HCT116 (cell line): ENCODE measurements at regions not wholly inside any gene's neighbourhood (a gene's known extent, or its start where the extent isn't known, plus 50 kb on each side); places are given as distances from the start of the nearest gene placed in this dataset.

Experiments
- ATAC-seq: fragments of 200-7000 bp; cut with Tn5 transposase; 2 replicates; pipeline ENCODE4 v1.9.1; 2020; ENCODE audit warnings: mild to moderate bottlenecking, moderate library complexity
- BruUV-seq: library from RNA; stranded (reverse); fragments of 400-500 nt; replicated peaks from 2 replicates; lab custom pipeline; 2021; lab: Mats Ljungman, UMichigan
- CTCF ChIA-PET: fragments of 300-600 bp; sonication (Branson Sonifier 250); formaldehyde crosslinking; loops from one replicate; lab custom pipeline; 2021; ENCODE audit warnings: antibody characterized with exemption; lab: Charles Lee
- POLR2A ChIA-PET: fragments of 300-600, 350-600 bp; sonication (Branson Sonifier 250); formaldehyde crosslinking; loops from one replicate; lab custom pipeline; 2021; ENCODE audit warnings: antibody characterized with exemption; lab: Charles Lee
- RAD21 ChIA-PET, 2 experiments: fragments of 300-600 bp; sonication (Branson Sonifier 250); formaldehyde crosslinking; loops; one replicate each; lab custom pipeline; 2023; ENCODE audit warnings: low total read pairs in 2 of 2; ENCODE audit not compliant: uncharacterized antibody in 2 of 2, unreplicated experiment in 2 of 2, low non-redundant PET in 1 of 2; lab: Charles Lee
- DNase-seq: peaks from one replicate; pipeline ENCODE4 v3.0.0-alpha.2; 2010; ENCODE audit warnings: low read depth, low spot score
- H2AFZ ChIP-seq: fragments of 200-600 bp; shearing (Covaris generic), sonication (generic); 2 replicates; pipeline ENCODE4 v1.6.1; 2017; ENCODE audit warnings: low read depth, mixed run types, mixed read lengths, antibody characterized with exemption, low read length; ENCODE audit not compliant: poor library complexity, severe bottlenecking
- H3K27ac ChIP-seq: 2 replicates; pipeline ENCODE4 v1.5.1; 2012; ENCODE audit warnings: low read depth, low read length
- H3K27me3 ChIP-seq: fragments of 200-600 bp; sonication (generic); 2 replicates; pipeline ENCODE4 v1.6.1; 2016; ENCODE audit warnings: mixed run types, low read length, mixed read lengths; ENCODE audit not compliant: insufficient read depth
- H3K36me3 ChIP-seq, 2 experiments: fragments of 200-500 bp in 1 of 2; fragments of 200-600 bp in 1 of 2; sonication (Bioruptor generic) in 1 of 2; sonication (generic) in 1 of 2; 2 replicates each; pipeline versions ENCODE4 v1.5.1 to v1.6.1; 2014 to 2016; ENCODE audit warnings: low read length in 2 of 2, inconsistent platforms in 1 of 2, mixed read lengths in 1 of 2, mixed run types in 1 of 2; ENCODE audit not compliant: insufficient read depth in 2 of 2, control insufficient read depth in 1 of 2
- H3K4me1 ChIP-seq, 2 experiments: fragments of 200-600 bp in 1 of 2; sonication (generic) in 1 of 2; 2 replicates each; pipeline versions ENCODE4 v1.5.1 to v1.6.1; 2012 to 2017; ENCODE audit warnings: low read length in 2 of 2, inconsistent platforms in 1 of 2, mild to moderate bottlenecking in 1 of 2, mixed read lengths in 1 of 2, mixed run types in 1 of 2, moderate library complexity in 1 of 2; ENCODE audit not compliant: insufficient read depth in 2 of 2, control insufficient read depth in 1 of 2
- H3K4me2 ChIP-seq: fragments of 200-600 bp; sonication (generic); 2 replicates; pipeline ENCODE4 v1.6.1; 2017; ENCODE audit warnings: mixed run types, low read length, mixed read lengths
- H3K4me3 ChIP-seq, 2 experiments: fragments of 200-600 bp in 1 of 2; sonication (generic) in 1 of 2; replicated peaks in 1 of 2; 2 replicates each; pipeline ENCODE4 v1.5.1; 2011 to 2016; ENCODE audit warnings: low read length in 2 of 2, control low read depth in 1 of 2, low read depth in 1 of 2, mild to moderate bottlenecking in 1 of 2, mixed read lengths in 1 of 2, mixed run types in 1 of 2
- H3K79me2 ChIP-seq: fragments of 200-600 bp; sonication (generic); 2 replicates; pipeline ENCODE4 v1.6.1; 2017; ENCODE audit warnings: mild to moderate bottlenecking, mixed run types, low read length, moderate library complexity, mixed read lengths; ENCODE audit not compliant: insufficient read depth
- H3K9ac ChIP-seq: fragments of 200-600 bp; sonication (generic); 2 replicates; pipeline ENCODE4 v1.6.1; 2016; ENCODE audit warnings: low read length, mixed read lengths
- H3K9me2 ChIP-seq: fragments of 200-600 bp; sonication (generic), shearing (Covaris generic); 2 replicates; pipeline ENCODE4 v1.6.1; 2017; ENCODE audit warnings: mixed run types, mild to moderate bottlenecking, moderate library complexity; ENCODE audit not compliant: insufficient read depth
- H3K9me3 ChIP-seq, 2 experiments: fragments of 200-500 bp in 1 of 2; fragments of 200-600 bp in 1 of 2; sonication (Bioruptor generic) in 1 of 2; sonication (generic) in 1 of 2; 2 replicates each; pipeline ENCODE4 v1.6.1; 2014 to 2017; ENCODE audit warnings: low read length in 2 of 2, mixed read lengths in 2 of 2, inconsistent platforms in 1 of 2, low read depth in 1 of 2, mild to moderate bottlenecking in 1 of 2, mixed run types in 1 of 2, moderate library complexity in 1 of 2; ENCODE audit not compliant: control insufficient read depth in 1 of 2, insufficient read depth in 1 of 2
- H4K20me1 ChIP-seq: fragments of 200-600 bp; sonication (generic), shearing (Covaris generic); 2 replicates; pipeline ENCODE4 v1.6.1; 2017; ENCODE audit warnings: mixed run types, mild to moderate bottlenecking, moderate library complexity; ENCODE audit not compliant: insufficient read depth
- ATF3 ChIP-seq: IDR thresholded peaks from 2 replicates; pipeline ENCODE4 v1.6.1; 2012
- CTCF ChIP-seq, 3 experiments: fragments of 200-600 bp in 1 of 3; sonication (generic) in 1 of 3; IDR thresholded peaks in 2 of 3; conservative IDR thresholded peaks in 1 of 3; 2 replicates each; pipeline ENCODE4 v1.5.1; 2012 to 2017; ENCODE audit warnings: low read depth in 2 of 3, low read length in 2 of 3, antibody characterized with exemption in 1 of 3, borderline replicate concordance in 1 of 3, control low read depth in 1 of 3, mild to moderate bottlenecking in 1 of 3, mixed read lengths in 1 of 3, mixed run types in 1 of 3, moderate library complexity in 1 of 3; ENCODE audit not compliant: insufficient read depth in 1 of 3
- EGR1 ChIP-seq: IDR thresholded peaks from 2 replicates; pipeline ENCODE4 v1.6.1; 2012; ENCODE audit warnings: low read depth
- ELF1 ChIP-seq: IDR thresholded peaks from 2 replicates; pipeline ENCODE4 v1.6.1; 2012; ENCODE audit warnings: low read depth, borderline replicate concordance
- EZH2phosphoT487 ChIP-seq: fragments of 200-600 bp; IDR thresholded peaks from 2 replicates; pipeline ENCODE4 v1.6.1; 2018; ENCODE audit warnings: antibody characterized with exemption, borderline replicate concordance
- FOSL1 ChIP-seq: IDR thresholded peaks from 2 replicates; pipeline ENCODE4 v1.6.1; 2012; ENCODE audit warnings: low read depth
- JUND ChIP-seq: IDR thresholded peaks from 2 replicates; pipeline ENCODE4 v1.6.1; 2012
- MAX ChIP-seq: IDR thresholded peaks from 2 replicates; pipeline ENCODE4 v1.6.1; 2012
- POLR2A ChIP-seq: IDR thresholded peaks from 2 replicates; pipeline ENCODE4 v1.7.0; 2011; ENCODE audit warnings: borderline replicate concordance; ENCODE audit not compliant: insufficient read depth, insufficient read length; ENCODE audit errors: extremely low read depth
- RAD21 ChIP-seq: IDR thresholded peaks from 2 replicates; pipeline ENCODE4 v1.6.1; 2012; ENCODE audit warnings: low read depth, mild to moderate bottlenecking
- REST ChIP-seq: IDR thresholded peaks from 2 replicates; pipeline ENCODE4 v1.6.1; 2012; ENCODE audit warnings: low read depth
- TCF7L2 ChIP-seq: IDR thresholded peaks from 2 replicates; pipeline ENCODE4 v1.7.0; 2011; ENCODE audit warnings: borderline replicate concordance, inconsistent platforms; ENCODE audit not compliant: insufficient read depth, insufficient read length; ENCODE audit errors: extremely low read depth
- YY1 ChIP-seq: IDR thresholded peaks from 2 replicates; pipeline ENCODE4 v1.6.1; 2011; ENCODE audit warnings: low read length, low read depth, moderate library complexity, mild to moderate bottlenecking; ENCODE audit not compliant: insufficient replicate concordance; ENCODE audit errors: extremely low read depth
- ZFX ChIP-seq: fragments of 450-650 bp; IDR thresholded peaks from 2 replicates; pipeline ENCODE4 v1.6.1; 2017
- ZNF274 ChIP-seq: fragments of 200-500 bp; sonication (Bioruptor generic); IDR thresholded peaks from 2 replicates; pipeline ENCODE4 v1.6.1; 2014; ENCODE audit warnings: mild to moderate bottlenecking, low read depth, low read length, inconsistent platforms
- intact Hi-C: fragments of 100-400 bp; cut with micrococcal nuclease; formaldehyde crosslinking; loops from 2 replicates; pipeline ENCODE4 v1.10.0; 2022

GRCh38 chr19:27922970-27923369 is 1290.0 kb downstream of the UQCRFS1 start:
- RAD21 ChIA-PET, result no interaction called here

GRCh38 chr19:27920774-27921173 is 1292.2 kb downstream of the UQCRFS1 start:
- Histone ChIP-seq H3K79me2 (no peaks in the 10 kb centered on the region), H2AFZ (no peak overlapping the region), H3K9ac (no peak overlapping the region), H3K27ac (no peak overlapping the region), H3K9me3 (peaks cover 3 to 16% of the 10 kb centered on the region in 2 experiments; a peak in 2 of 4 replicates), H3K4me3 (no peak overlapping the region), H3K4me2 (no peak overlapping the region), H3K36me3 (no peaks in the 10 kb centered on the region), H3K9me2 (no peaks in the 10 kb centered on the region), H4K20me1 (no peaks in the 10 kb centered on the region), H3K27me3 (no peaks in the 10 kb centered on the region), H3K4me1 (no peaks in the 10 kb centered on the region)
- BruUV-seq, result no TSS peak
- ChIA-PET POLR2A (no interaction called here), CTCF (no interaction called here), RAD21 (no interaction called here)
- DNase-seq (no peak), ATAC-seq (no peak)
- intact Hi-C loops, result no loop called here
- TF ChIP-seq TCF7L2 (no peak), ZNF274 (no peak), ELF1 (no peak), MAX (no peak), YY1 (no peak), CTCF (IDR thresholded peaks at IDR 0.05 in 2 of 3, conservative IDR thresholded peaks at IDR 0.05 in 1 of 3; ENCODE audit: borderline replicate concordance in 1 of 3, insufficient read depth in 1 of 3, low read depth in 2 of 3, low read length in 2 of 3) (no peak), JUND (no peak), EZH2phosphoT487 (no peak), REST (no peak), ZFX (no peak), ATF3 (no peak), RAD21 (no peak), POLR2A (no peak), FOSL1 (no peak), EGR1 (no peak)

More at GRCh38 chr19:27922970-27923369, 1290.0 kb downstream of the UQCRFS1 start:
- intact Hi-C loops, result no loop called here
- no peaks in the 10 kb centered on the region for H3K27me3 ChIP-seq
- H3K4me1 ChIP-seq, result no peaks in the 10 kb centered on the region
- CTCF ChIA-PET, result no interaction called here
- H3K4me3 ChIP-seq, result no peak overlapping the region
- H3K9ac ChIP-seq, result no peak overlapping the region
- H3K9me2 ChIP-seq, result no peaks in the 10 kb centered on the region
- peaks cover 3 to 30% of the 10 kb centered on the region in 2 experiments; a peak in 2 of 4 replicates for H3K9me3 ChIP-seq
- BruUV-seq, result no TSS peak
- H2AFZ ChIP-seq, result no peak overlapping the region
- DNase-seq (no peak), ATAC-seq (no peak)
- H3K27ac ChIP-seq, result no peak overlapping the region
- no peaks in the 10 kb centered on the region for H4K20me1 ChIP-seq
- H3K36me3 ChIP-seq, result no peaks in the 10 kb centered on the region
- H3K79me2 ChIP-seq, result no peaks in the 10 kb centered on the region
- TF ChIP-seq ZFX (no peak), ELF1 (no peak)
- POLR2A ChIA-PET, result no interaction called here
- no peak overlapping the region for H3K4me2 ChIP-seq
